Neural crest cell (in vitro differentiated cells): ENCODE measurements at regions not wholly inside any gene's neighbourhood (a gene's known extent, or its start where the extent isn't known, plus 50 kb on each side); places are given as distances from the start of the nearest gene placed in this dataset.

Experiments used
- DNase-seq: peaks from one replicate; pipeline ENCODE4 v3.0.0; 2021; ENCODE audit warnings: low read depth, mixed read lengths, low spot score
- H3K27ac Mint-ChIP-seq: one replicate; pipeline ENCODE4 v1.8.0; 2021; ENCODE audit warnings: mild to moderate bottlenecking, mixed read lengths; ENCODE audit not compliant: unreplicated experiment
- H3K27me3 Mint-ChIP-seq: 2 replicates; pipeline ENCODE4 v1.8.0; 2021; ENCODE audit warnings: low read depth, mild to moderate bottlenecking, mixed read lengths
- H3K36me3 Mint-ChIP-seq: 2 replicates; pipeline ENCODE4 v1.8.0; 2021; ENCODE audit warnings: low read depth, mild to moderate bottlenecking, mixed read lengths
- H3K4me1 Mint-ChIP-seq: 2 replicates; pipeline ENCODE4 v1.8.0; 2021; ENCODE audit warnings: mixed read lengths
- H3K4me3 Mint-ChIP-seq: one replicate; pipeline ENCODE4 v1.8.0; 2021; ENCODE audit warnings: mild to moderate bottlenecking, mixed read lengths
- H3K9me3 Mint-ChIP-seq: 2 replicates; pipeline ENCODE4 v1.8.0; 2021; ENCODE audit warnings: mixed read lengths
- TF ChIP-seq, protein P1 (sequence below): fragments of 200-600 bp; sonication (generic); conservative IDR thresholded peaks from 2 replicates; pipeline ENCODE4 v1.5.0; 2021; ENCODE audit warnings: antibody characterized with exemption, mild to moderate bottlenecking

GRCh38 chr3:117084739-117085270 is 375.2 kb downstream of the TUSC7 start:
- TF ChIP-seq, protein P1, sequence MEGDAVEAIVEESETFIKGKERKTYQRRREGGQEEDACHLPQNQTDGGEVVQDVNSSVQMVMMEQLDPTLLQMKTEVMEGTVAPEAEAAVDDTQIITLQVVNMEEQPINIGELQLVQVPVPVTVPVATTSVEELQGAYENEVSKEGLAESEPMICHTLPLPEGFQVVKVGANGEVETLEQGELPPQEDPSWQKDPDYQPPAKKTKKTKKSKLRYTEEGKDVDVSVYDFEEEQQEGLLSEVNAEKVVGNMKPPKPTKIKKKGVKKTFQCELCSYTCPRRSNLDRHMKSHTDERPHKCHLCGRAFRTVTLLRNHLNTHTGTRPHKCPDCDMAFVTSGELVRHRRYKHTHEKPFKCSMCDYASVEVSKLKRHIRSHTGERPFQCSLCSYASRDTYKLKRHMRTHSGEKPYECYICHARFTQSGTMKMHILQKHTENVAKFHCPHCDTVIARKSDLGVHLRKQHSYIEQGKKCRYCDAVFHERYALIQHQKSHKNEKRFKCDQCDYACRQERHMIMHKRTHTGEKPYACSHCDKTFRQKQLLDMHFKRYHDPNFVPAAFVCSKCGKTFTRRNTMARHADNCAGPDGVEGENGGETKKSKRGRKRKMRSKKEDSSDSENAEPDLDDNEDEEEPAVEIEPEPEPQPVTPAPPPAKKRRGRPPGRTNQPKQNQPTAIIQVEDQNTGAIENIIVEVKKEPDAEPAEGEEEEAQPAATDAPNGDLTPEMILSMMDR, result no peak
- no peak overlapping the region for H3K27ac Mint-ChIP-seq

DNA sequence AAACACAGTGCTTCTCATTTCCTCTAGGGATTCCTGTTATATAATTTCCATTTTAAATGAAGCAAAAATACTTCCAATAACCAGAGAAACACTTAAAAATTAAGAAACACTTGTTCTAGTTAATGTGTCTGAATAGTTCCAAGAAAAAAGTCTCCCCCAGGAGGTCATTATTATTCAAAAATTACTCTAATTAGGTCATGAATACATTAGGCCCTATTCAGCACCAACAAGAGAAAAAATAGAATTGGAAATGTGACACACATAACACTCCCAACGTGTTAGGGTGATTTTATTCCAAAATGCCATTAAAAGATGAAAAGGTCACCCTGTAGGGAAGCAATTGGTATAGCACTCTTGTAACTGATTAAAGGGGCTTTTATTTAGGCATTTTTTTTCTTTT is 382.1 kb downstream of the TUSC7 start:
- no peak for DNase-seq
- Mint-ChIP-seq H3K4me3 (no peak overlapping the region), H3K27me3 (no peaks in the 10 kb centered on the region), H3K36me3 (peaks cover 4% of the 10 kb centered on the region), H3K9me3 (peaks cover 3% of the 10 kb centered on the region), H3K4me1 (no peaks in the 10 kb centered on the region), H3K27ac (no peak overlapping the region)
- TF ChIP-seq, protein P1, result no peak

More at GRCh38 chr3:117084739-117085270, 375.2 kb downstream of the TUSC7 start:
- DNase-seq, result no peak
- Mint-ChIP-seq H3K4me3 (no peak overlapping the region), H3K4me1 (peaks cover 9% of the 10 kb centered on the region), H3K36me3 (no peaks in the 10 kb centered on the region), H3K27me3 (no peaks in the 10 kb centered on the region), H3K9me3 (peaks cover 6% of the 10 kb centered on the region)

- no peaks in the 10 kb centered on the region for H3K9me3 Mint-ChIP-seq
- no peak overlapping the region for H3K27ac Mint-ChIP-seq
- H3K4me3 Mint-ChIP-seq, result no peak overlapping the region
- no peaks in the 10 kb centered on the region for H3K36me3 Mint-ChIP-seq
- no peak for DNase-seq
- no peaks in the 10 kb centered on the region for H3K4me1 Mint-ChIP-seq
- no peaks in the 10 kb centered on the region for H3K27me3 Mint-ChIP-seq
- TF ChIP-seq, protein P1, result no peak
Observed at GRCh38 chr3:117096549-117096948, 387.0 kb downstream of the TUSC7 start.

GRCh38 chr3:117097351-117097750 is 387.8 kb downstream of the TUSC7 start:
- TF ChIP-seq, protein P1, result no peak
- Mint-ChIP-seq H3K9me3 (no peaks in the 10 kb centered on the region), H3K4me1 (no peaks in the 10 kb centered on the region), H3K27ac (no peak overlapping the region), H3K4me3 (no peak overlapping the region), H3K27me3 (no peaks in the 10 kb centered on the region), H3K36me3 (no peaks in the 10 kb centered on the region)
- no peak for DNase-seq

DNA sequence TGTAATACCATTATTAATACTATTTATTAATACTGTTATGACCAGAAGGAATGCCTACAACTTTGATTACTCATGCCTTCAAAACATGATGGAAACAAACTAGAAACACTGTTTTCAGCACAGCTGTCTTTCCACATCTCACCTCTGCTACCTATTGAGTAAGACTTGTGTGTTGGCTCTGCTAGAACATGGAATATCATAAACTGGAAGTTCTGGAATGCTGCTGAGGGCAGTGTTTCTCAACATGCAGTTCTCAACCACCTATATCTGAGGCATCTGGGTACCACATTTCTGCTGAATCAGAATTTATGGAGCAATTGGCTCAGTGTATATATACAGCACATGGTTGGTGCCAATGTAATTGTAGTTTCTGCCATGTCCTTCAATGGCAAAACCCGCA is 392.1 kb downstream of the TUSC7 start:
- no peak for DNase-seq
- H3K36me3 Mint-ChIP-seq, result no peaks in the 10 kb centered on the region
- H3K4me1 Mint-ChIP-seq, result no peaks in the 10 kb centered on the region
- TF ChIP-seq, protein P1, result no peak
- no peak overlapping the region for H3K27ac Mint-ChIP-seq
- H3K27me3 Mint-ChIP-seq, result no peaks in the 10 kb centered on the region
- H3K4me3 Mint-ChIP-seq, result no peak overlapping the region
- peaks cover 4% of the 10 kb centered on the region for H3K9me3 Mint-ChIP-seq
